ELR (cell line): ENCODE measurements at regions not wholly inside any gene's neighbourhood (a gene's known extent, or its start where the extent isn't known, plus 50 kb on each side); places are given as distances from the start of the nearest gene placed in this dataset.
A peak's percentile ranks its signal among the peaks of the same experiment; 100 is the strongest.
"Not testable (repeated sequence)": the region's sequence is repeated elsewhere in the genome, so short reads cannot be mapped to it uniquely, and the experiment has no call there.

Experiments
- DNase-seq: peaks from one replicate; pipeline ENCODE4 v3.0.0-alpha.2; 2015; ENCODE audit warnings: low read depth

DNA sequence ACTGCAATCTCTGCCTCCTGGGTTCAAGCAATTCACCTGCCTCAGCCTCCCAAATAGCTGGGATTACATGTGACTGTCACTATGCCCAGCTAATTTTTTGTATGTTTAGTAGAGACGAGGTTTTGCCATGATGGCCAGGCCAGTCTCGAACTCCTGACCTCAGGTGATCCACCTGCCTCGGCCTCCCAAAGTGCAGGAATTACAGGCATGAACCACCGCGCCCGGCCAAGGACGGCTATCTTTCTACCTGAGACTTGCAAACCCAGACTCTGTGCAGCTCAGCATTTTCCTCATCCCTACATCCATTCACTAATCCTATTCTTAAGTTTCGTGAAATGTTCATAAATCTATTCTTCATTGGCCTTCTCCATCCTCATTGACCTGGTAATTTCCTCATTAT, 330.0 kb downstream of the ANTXR2 start:
- no peak for DNase-seq

DNA sequence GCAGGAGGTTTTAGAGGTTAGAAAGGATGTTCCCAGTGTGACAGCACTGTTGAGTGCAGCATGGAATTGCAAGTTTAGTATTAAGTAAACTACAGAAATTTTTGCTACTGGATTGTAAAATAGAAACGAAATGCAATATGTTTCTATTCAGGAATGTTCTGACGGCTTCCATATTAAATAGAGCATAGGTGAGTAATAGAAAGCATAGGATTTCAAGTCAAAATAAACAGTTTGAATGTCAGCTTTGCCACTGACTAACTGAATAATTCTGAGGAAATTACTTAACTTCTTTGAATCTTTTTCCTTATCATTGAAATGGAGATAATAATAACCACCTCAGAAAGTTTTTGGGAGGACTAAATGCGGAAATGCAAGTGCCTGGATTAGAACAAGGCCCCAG, 331.9 kb upstream of the GK2 start:
- no peak for DNase-seq

DNA sequence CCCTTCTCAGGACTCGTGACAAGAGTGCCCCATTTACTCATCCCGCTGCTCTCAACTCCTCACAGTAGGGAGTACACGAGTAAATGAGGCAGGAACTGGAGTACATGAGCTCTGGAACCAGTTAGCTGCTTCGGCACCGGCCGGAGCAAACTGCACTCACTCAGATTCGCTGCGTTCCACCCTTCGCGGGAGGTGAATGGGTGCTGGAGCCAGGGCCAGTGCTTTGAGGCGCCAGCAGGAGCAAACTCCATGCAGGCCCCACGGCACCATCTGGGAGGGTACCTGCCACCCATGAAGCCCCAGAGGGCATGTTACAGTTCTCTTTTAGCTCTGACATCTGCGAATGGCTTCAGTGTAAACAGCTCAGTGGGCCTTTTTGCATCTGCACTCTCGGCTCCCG, 315.5 kb upstream of the GK2 start:
- no peak for DNase-seq

DNA sequence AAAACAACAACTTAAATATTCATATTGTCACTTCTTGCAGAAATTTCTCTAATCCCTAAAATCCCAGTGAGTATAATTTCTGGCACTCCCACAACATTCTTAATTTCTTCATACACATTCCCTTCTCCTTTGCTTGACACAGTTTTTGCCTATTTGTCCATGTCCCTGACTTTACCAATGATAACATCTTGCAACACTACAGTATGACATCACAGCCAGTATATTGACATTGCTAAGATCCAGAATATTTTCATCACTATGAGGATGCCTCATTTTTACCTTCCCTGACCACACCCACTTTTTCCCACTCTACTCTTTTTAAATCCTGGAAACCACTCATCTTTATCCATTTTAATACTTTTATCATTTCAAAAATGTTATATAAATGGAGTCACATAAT, 292.3 kb upstream of the GK2 start:
- no peak for DNase-seq

DNA sequence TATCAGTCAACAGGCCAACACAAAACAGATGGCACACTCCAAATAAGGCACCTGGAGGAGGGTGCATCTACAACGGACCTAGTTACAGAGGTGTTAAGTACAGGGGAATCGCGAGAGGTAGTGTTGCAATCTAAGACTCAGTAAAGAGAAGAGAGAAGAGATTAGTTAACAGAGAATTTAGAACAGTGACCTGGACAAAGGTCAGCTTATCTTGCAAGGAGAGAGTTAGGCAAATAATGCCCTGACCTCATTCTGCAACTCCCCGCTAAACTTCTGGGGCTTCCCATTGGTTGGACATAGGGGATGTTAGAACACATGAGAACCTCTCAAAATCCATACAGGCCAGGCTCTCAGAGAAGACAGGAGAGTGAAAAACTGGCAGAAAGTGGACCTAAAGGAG, 289.4 kb upstream of the GK2 start:
- no peak for DNase-seq

DNA sequence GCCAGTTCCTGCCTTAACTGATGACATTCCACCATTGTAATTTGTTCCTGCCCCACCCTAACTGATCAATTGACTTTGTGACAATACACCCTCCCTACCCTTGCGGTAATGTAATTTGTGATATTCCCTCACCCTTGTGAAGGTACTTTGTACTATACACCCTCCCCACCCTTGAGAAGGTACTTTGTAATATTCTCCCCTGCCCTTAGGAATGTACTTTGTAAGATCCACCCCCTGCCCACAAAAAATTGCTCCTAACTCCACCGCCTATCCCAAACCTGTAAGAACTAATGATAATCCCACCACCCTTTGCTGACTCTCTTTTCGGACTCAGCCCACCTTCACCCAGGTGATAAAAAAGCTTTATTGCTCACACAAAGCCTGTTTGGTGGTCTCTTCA, 288.5 kb upstream of the GK2 start:
- DNase-seq: not testable (repeated sequence)

DNA sequence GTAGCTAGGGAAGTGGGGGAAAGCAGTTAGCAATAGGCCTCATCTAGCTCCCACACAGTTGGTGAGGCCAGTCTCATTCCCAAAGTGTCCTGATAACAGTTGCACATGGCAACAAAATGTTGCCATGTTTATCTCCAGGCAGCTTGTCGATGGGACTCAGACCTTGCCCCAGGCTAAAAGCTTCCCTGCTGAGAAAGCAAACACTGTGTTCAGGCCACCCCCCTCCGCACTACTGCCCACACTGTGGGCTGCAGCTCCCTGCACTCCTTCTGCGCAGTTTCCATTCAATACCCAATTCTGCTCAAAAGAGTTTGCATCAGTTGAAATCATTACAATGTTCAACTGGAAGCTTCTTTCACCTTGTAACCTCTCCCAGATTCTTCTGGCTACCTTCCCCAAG, 287.8 kb upstream of the GK2 start:
- DNase-seq: no peak

DNA sequence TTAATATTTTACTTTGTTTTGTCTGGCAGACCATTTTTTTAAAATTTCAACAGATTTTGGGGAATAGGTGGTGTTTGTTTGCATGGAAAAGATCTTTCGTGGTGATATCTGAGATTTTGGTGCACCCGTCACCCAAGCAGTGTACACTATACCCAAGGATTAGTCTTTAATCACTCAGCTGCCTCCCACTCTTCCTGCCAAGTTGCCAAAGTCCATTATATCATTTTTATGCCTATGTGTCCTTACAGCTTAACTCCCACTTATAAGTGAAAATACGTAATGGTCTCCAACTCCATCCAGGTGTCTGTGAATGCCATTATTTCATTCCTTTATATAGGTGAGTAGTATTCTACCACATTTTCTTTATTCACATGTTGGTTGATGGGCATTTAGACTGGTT, 281.7 kb upstream of the GK2 start:
- DNase-seq: no peak

DNA sequence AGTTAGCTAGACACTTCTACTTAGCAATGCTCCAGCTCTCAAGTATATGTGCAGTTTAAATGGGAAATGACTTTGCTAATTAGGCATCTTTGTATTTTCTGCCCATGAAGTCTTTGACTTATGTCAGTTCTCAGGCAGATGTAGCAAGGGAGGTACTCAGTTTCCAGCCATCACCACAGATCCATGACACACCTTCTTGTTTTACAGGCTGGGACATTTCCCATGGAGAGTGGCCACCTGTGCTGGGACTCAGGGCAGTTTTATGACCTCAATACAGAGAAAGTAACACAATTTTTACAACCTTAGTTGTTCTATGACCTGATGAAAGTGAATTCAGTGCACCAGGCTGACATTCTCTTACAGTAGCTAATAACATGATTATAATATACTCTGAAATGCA, 280.7 kb upstream of the GK2 start:
- no peak for DNase-seq

DNA sequence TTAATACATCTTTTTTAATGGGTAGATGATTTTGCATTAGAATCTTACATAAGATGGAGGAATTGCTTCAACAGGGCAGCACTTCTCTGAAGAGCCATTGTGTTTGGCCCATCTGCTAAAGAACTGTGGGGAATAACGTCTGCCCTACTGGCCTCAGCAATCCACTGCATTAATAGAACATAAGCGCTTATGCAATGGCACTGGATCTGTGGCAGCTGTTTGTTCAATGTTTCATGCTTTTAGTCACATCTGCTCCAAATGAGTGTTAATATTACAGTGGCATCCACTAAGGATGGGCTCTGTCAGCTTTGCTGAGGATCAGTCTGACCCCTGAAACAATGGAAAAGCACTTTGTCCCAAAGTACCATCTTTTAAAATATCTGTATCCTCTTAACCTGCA, 279.0 kb upstream of the GK2 start:
- no peak for DNase-seq

DNA sequence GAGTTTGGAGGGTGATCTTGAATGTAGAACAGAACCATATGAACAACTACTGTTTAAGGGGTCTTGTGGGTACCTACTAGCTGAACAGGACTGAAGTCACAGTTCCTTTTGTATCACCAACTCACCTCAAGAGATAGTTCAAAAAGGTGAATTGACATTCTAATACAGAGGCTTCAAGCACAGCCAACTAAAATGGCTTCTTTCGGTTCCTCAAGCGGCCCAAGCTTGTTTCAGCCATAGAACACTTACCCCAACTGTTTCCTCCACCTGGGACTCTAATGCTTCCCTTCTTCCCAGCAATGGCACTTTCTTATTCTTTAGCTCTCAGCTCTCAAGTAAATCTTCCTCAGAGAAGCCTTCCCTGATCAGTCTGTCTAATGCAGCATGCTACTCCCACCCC, 277.5 kb upstream of the GK2 start:
- no peak for DNase-seq

DNA sequence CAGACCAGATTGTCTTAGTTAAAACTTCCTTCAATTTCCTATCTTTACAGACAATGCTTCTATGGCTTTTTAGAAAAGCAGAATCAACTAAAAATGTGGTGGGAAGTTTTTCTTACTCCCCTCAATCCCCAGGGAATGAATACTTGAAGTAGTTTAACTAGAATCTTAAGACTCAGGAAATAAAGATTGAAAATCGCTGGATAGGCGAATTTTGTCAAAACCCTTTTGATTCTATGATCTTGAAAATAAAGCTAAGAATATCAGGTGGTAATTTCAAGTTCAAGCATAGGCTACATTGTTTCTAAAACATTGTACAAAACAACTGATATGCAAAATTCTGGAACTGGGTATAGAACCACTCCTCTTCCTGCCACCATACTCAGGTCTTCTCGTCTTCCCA, 276.5 kb upstream of the GK2 start:
- DNase-seq: no peak

DNA sequence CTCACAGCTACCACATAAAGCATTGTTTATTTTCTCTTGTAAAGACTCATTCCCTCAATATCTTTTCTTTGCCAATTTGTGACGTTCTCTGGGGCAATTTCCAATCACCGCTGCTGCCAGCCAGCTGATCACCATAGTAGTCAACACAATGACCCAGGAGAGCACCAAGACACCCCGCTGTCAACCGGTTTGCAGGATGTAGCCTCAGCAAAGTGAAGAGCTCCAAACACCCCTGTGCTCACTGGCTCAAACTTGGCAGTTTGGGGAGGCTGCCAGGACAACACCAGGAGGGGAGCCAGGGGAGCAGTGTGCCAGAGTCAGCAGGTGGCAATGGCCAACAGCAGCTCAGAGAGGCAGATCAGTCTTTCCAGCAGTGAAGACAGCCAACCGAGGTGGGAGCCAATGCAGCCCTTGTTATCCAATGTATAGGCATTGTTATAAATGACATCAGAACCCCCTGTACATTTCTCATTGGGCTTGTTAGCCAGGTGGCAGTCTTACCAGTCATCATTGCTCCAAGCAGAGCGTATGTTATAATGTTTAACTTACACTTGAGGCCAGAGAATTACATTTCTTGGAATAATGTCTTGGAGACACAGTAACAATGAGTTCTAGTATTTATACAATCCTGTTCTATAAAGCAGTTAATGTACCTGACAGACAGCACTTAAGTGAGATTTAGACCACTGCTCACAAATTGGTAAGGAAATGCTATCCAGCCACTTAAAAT, 274.9 kb upstream of the GK2 start:
- DNase-seq: no peak

DNA sequence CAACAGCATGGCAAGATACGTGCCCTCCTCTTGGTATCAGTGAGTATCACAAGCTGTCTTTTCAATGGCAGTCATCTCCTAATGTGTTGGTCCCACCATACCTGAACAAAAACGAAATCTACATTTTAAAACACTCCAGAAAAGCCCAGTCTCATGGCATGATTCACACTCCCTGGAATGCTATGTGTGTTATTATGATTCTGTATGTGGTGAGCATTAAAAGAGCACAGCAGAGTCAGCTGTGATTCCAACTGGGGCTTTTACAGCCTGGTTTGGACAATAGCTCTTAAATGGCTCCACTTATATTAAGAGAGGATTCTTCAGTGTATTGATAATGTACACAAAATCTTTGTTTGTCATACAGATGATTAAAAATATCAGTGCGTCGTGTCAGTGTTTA, 274.1 kb upstream of the GK2 start:
- DNase-seq: peak; percentile 40

DNA sequence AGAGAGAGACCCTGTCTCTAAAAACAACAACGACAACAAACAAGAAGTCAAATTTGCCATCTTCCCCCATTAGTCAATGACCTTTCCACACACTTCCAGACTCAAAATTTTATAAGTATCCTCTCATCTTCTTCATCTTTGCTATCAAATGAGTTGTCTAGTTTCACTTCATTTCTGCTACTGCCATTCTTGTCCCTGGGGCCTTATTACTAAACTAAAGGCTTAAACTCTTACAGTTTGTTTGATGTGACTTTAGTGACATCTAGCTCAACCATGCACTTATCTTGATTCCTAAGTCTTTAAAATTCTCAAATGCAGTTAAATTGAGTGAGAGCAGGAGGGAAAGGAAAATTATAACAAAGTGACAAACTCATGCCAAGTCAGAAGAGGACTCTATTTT, 271.8 kb upstream of the GK2 start:
- DNase-seq: no peak

DNA sequence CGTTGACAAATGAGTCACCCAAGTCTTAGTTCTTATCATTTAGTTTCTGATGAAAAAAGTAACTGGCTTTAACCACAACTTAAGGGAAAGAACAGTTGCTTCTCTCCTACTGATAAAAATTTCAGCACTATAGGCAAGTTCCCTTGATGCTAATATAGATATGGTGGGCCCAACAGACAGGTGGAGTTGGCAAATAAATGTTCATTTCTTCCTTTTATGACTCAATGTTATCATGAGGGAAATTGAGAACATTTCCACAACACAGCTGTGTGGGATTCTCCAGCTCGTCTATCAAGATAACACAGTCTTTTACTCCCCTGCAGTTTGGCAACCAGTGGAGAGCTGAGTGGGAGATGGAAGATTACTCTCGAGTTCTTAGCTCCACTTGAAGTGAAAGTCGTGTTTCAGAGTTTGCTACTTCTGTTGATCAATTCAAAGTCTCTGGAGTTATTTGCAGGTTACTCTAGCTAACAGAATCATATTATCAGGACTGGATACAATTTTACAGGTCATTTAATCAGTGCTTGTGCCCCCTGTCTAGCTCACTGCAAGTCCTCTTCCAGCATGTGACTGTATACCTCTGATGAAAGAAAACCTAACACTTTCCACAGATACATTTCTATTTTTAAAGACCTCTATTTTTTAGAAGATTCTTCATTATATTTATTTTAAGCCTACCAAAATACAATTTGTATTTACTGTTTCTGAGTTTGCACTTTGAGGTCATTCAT, 270.6 kb upstream of the GK2 start:
- DNase-seq: no peak

DNA sequence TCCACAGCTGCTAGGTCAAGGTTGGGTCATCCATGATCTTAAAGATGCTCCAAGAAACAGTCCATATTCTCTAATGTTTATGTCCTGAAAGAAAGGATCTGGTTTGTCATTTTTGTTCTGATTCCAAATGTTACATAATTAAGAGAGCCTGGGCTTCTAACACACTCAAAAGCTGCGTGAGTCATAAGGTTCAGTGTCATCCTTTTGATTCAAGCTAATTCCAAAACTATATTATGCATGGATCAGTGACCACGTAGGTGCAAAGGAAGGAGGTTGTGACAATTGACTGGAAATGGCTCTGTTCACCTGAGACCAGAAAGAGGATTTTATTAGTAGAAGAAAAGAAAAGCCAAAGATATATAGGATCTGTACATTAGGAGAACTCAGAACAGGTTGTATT, 268.7 kb upstream of the GK2 start:
- peak; percentile 24 for DNase-seq

DNA sequence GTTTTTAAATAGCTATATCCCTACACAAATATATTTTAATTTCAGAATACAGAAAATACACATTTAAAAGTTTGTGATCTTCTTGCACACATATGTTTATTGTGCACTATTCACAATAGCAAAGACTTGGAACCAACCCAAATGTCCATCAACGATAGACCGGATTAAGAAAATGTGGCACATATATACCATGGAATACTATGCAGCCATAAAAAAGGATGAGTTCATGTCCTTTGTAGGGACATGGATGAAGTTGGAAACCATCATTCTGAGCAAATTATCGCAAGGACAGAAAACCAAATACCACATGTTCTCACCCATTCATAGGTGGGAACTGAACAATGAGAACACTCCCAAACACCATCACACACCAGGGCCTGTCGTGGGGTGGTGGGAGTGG, 266.9 kb upstream of the GK2 start:
- not testable (repeated sequence) for DNase-seq

DNA sequence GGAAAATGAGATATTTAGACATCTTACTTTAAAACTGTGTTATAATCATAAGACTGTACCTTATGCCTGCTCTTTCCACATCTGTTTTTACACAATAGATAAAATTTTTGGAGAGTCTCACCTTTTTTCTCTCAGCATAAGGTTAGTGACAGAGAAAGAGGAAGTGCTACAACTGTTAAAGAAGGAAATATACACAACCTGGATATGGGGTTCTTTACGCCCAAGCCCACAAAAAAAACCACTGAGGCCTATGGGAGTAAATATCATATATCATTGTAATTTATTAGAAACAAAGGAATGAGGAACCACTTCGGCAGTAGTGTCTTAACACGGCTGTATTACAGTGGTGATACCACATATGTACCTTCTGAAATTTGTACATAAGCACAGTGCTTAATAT, 265.9 kb upstream of the GK2 start:
- no peak for DNase-seq

DNA sequence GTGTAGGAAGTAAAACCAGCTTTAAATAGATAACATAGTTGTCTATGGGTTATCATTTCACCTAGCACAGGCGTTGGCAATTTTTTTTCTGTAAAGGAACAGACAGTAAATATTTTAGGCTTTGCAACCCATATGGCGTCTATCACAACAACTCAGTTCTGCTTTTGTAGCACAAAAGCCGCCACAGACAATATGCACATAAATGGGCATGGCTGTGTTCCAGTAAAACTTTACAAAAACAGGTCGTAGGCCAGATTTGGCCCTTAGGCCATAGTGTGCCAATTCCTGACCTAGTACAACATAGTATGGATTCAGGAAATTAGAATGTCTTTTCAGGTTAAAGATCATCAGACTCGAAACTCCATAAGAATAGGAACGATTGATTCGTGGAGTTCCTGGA, 265.3 kb upstream of the GK2 start:
- DNase-seq: no peak

DNA sequence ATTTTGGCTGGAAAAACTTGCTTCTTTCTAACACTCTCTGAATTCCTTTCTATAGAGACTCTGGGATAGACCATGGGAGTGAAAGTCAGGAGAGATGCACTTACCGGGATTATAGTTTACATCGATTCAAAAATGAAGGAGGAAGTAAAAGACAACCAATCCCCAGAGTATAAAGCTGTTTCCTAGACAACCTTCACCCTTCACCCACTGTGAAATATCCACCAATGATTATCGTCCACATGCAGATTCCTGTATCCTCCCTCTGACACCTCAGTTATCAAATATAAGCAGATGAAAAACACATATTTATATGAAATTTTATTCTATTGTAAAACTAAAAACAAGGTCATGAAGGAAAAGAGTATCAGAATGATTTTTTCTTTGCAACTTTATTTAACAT, 258.8 kb upstream of the GK2 start:
- no peak for DNase-seq

DNA sequence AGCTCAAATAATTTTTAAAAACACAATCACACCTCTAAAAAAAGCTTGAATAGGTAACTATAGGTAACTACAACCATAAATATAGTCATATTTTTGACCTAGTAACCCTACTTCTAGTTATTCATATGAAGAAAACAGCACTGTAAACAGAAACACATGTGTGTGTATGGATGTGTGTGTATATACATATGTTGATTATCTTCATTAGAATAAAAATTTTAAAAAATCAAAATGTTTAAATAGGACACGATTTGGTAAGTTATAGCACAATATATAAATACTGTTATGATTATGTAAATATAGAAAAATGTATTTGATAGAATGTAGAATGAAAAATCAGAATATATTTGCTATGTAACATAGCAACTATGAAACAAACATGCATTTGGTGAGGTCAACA, 258.1 kb upstream of the GK2 start:
- DNase-seq: no peak

DNA sequence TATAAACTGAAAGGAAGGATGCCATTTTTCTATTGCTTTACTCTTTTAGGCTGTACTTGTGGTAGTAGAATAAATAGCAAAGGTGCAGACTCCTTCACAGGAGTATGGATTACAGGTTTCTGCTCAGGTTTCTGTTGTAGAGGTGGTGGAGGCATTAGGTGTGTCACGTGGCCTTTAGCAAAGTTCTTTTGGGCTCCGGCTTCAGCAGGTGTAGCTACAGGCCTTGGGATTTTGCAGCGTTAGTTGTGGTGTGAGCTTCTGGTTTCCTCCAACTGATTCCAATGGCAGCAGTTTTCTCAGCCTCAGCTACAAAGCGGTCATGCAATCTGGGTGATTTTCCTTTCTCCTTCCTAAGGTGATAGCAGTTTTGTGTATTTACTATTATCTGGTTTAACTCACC, 255.8 kb upstream of the GK2 start:
- DNase-seq: no peak

DNA sequence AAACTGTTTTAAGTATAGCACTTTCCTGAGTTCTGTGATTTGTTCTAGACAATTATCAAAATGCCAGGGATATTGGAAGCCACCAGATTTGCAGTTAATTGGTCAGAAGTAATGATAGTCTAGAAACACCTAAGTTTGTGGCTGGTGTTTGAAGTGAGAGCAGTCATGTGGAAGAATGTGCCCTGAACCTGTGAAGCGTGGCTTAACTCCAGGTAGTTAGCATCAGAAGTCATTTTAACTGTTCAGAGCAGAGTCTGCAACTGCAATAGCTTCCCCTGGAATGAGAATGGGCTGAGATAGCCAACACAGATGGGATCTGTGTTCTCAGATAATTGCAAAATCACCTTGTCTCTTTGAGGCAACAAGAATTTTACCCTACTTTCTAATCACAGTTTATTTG, 255.1 kb upstream of the GK2 start:
- no peak for DNase-seq
